WTC11 (cell line): ENCODE measurements at regions not wholly inside any gene's neighbourhood (a gene's known extent, or its start where the extent isn't known, plus 50 kb on each side); places are given as distances from the start of the nearest gene placed in this dataset.

Experiments used
- ATAC-seq: fragments of 200-7000 bp; cut with Tn5 transposase; 2 replicates; pipeline ENCODE4 v1.10.0; 2021; ENCODE audit warnings: mild to moderate bottlenecking, moderate library complexity
- CTCF ChIA-PET: fragments of 300-600 bp; sonication (Branson Sonifier 250); formaldehyde crosslinking; loops from one replicate; lab custom pipeline; 2021; ENCODE audit warnings: antibody characterized with exemption; lab: Charles Lee
- POLR2A ChIA-PET: fragments of 350-600 bp; sonication (Branson Sonifier 250); formaldehyde crosslinking; loops from one replicate; lab custom pipeline; 2021; ENCODE audit warnings: antibody characterized with exemption; lab: Charles Lee
- DNase-seq: peaks from one replicate; pipeline ENCODE4 v3.0.0; 2021; ENCODE audit warnings: low spot score
- H3K27ac Mint-ChIP-seq: 2 replicates; pipeline ENCODE4 v1.8.0; 2021; ENCODE audit warnings: mixed read lengths
- H3K27me3 Mint-ChIP-seq: 2 replicates; pipeline ENCODE4 v1.8.0; 2021; ENCODE audit warnings: low read depth, mild to moderate bottlenecking, moderate library complexity, mixed read lengths
- H3K36me3 Mint-ChIP-seq: 2 replicates; pipeline ENCODE4 v1.8.0; 2021; ENCODE audit warnings: mixed read lengths
- H3K4me1 Mint-ChIP-seq: 2 replicates; pipeline ENCODE4 v1.8.0; 2022; ENCODE audit warnings: mixed read lengths
- H3K4me3 Mint-ChIP-seq: 2 replicates; pipeline ENCODE4 v1.8.0; 2021; ENCODE audit warnings: mild to moderate bottlenecking, moderate library complexity, mixed read lengths
- H3K9me3 Mint-ChIP-seq: 2 replicates; pipeline ENCODE4 v1.8.0; 2021; ENCODE audit warnings: mixed read lengths
- FOXK1 ChIP-seq: sonication (generic); formaldehyde crosslinking; IDR thresholded peaks from 2 replicates; pipeline ENCODE4 v1.8.0; 2022; ENCODE audit warnings: mild to moderate bottlenecking, moderate library complexity, missing genetic modification reagents
- GABPB1 ChIP-seq: sonication (generic); formaldehyde crosslinking; IDR thresholded peaks from 2 replicates; pipeline ENCODE4 v1.8.1; 2023; ENCODE audit warnings: mild to moderate bottlenecking, missing genetic modification reagents
- HMGA2 ChIP-seq: fragments of 250-450 bp; sonication (Bioruptor Pico); IDR thresholded peaks from 2 replicates; pipeline ENCODE4 v1.4.0; 2021; ENCODE audit warnings: mild to moderate bottlenecking, moderate library complexity
- IRF2 ChIP-seq: sonication (generic); formaldehyde crosslinking; IDR thresholded peaks from 2 replicates; pipeline ENCODE4 v1.8.0; 2022; ENCODE audit warnings: low read depth, missing genetic modification reagents, borderline replicate concordance
- KAT7 ChIP-seq: sonication (generic); formaldehyde crosslinking; IDR thresholded peaks from 2 replicates; pipeline ENCODE4 v1.8.1; 2023; ENCODE audit warnings: missing genetic modification reagents, mild to moderate bottlenecking, borderline replicate concordance
- MYBL2 ChIP-seq: sonication (generic); formaldehyde crosslinking; IDR thresholded peaks from 2 replicates; pipeline ENCODE4 v1.8.1; 2023; ENCODE audit warnings: mild to moderate bottlenecking, moderate library complexity, missing genetic modification reagents
- NFE2L1 ChIP-seq: sonication (generic); formaldehyde crosslinking; IDR thresholded peaks from 2 replicates; pipeline ENCODE4 v1.8.1; 2023; ENCODE audit warnings: missing genetic modification reagents
- NR2C2 ChIP-seq: sonication (generic); formaldehyde crosslinking; IDR thresholded peaks from 2 replicates; pipeline ENCODE4 v1.8.0; 2022; ENCODE audit warnings: mild to moderate bottlenecking, missing genetic modification reagents
- SP1 ChIP-seq: sonication (generic); formaldehyde crosslinking; conservative IDR thresholded peaks from 2 replicates; pipeline ENCODE4 v1.8.1; 2022; ENCODE audit warnings: missing genetic modification reagents
- TEAD1 ChIP-seq: sonication (generic); formaldehyde crosslinking; IDR thresholded peaks from 2 replicates; pipeline ENCODE4 v1.8.0; 2022; ENCODE audit warnings: mild to moderate bottlenecking, missing genetic modification reagents
- ZNF263 ChIP-seq: sonication (generic); formaldehyde crosslinking; IDR thresholded peaks from 2 replicates; pipeline ENCODE4 v1.8.1; 2022; ENCODE audit warnings: low read depth, mild to moderate bottlenecking, moderate library complexity, missing genetic modification reagents
- ZNF317 ChIP-seq: sonication (generic); formaldehyde crosslinking; IDR thresholded peaks from 2 replicates; pipeline ENCODE4 v1.8.1; 2023; ENCODE audit warnings: low read depth, mild to moderate bottlenecking, moderate library complexity, missing genetic modification reagents, borderline replicate concordance
- TF ChIP-seq, protein P1 (sequence below): sonication (generic); formaldehyde crosslinking; IDR thresholded peaks from 2 replicates; pipeline ENCODE4 v1.8.1; 2023; ENCODE audit warnings: mild to moderate bottlenecking, missing genetic modification reagents, moderate library complexity
- TF ChIP-seq, protein P2 (sequence below): sonication (generic); formaldehyde crosslinking; IDR thresholded peaks from 2 replicates; pipeline ENCODE4 v1.8.1; 2023; ENCODE audit warnings: mild to moderate bottlenecking, moderate library complexity, missing genetic modification reagents
- TF ChIP-seq, protein P3 (sequence below): sonication (generic); formaldehyde crosslinking; IDR thresholded peaks from 2 replicates; pipeline ENCODE4 v1.8.1; 2022; ENCODE audit warnings: mild to moderate bottlenecking, missing genetic modification reagents, moderate library complexity, borderline replicate concordance
- TF ChIP-seq, protein P4 (sequence below): sonication (generic); formaldehyde crosslinking; IDR thresholded peaks from 2 replicates; pipeline ENCODE4 v1.8.1; 2022; ENCODE audit warnings: low read depth, missing genetic modification reagents, borderline replicate concordance
- TF ChIP-seq, protein P5 (sequence below): sonication (generic); formaldehyde crosslinking; IDR thresholded peaks from 2 replicates; pipeline ENCODE4 v1.8.1; 2022; ENCODE audit warnings: low read depth, mild to moderate bottlenecking, moderate library complexity, missing genetic modification reagents, borderline replicate concordance
- TF ChIP-seq, protein P6 (sequence below): fragments of 250-450 bp; sonication (Bioruptor Pico); conservative IDR thresholded peaks from 2 replicates; pipeline ENCODE4 v1.9.0; 2021; ENCODE audit warnings: mild to moderate bottlenecking

DNA sequence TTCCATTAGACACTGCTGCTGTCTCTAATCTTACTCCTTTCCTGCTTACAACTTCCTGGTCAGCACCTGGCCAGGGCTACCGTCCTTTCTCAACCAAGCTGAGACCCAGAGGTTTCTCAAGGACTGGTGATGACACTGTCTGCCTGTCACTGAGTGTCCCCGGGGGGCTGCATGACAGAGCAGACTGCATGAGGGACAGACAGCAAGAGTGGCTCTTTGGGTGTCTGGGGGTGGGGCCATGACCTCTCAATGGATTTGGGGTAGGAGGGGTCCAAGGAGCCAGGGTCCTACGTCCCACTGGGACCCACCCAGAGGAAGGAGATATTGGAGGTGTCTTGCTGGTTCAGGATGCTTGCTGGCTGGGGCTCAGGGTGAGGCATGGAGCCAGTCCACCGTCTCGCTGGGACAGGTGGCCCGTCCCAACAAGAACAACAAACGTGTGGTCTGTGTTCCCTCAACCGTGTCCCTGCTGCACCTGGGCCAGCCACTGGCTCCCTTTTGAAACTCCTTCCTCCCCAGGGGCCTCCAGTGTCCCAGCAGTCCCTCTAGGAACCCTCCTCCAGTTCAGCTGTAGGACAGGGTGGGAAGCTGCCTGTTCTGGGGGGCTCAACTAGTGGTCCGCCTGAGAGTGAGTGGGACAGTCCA, 344.6 kb upstream of the AJAP1 start:
- ATAC-seq (no peak), DNase-seq (no peak)
- peaks cover 81% of the 10 kb centered on the region for H3K36me3 Mint-ChIP-seq
- CTCF ChIA-PET = no interaction called here
- no peak overlapping the region for H3K27ac Mint-ChIP-seq
- POLR2A ChIA-PET = no interaction called here
- peaks cover 9% of the 10 kb centered on the region for H3K27me3 Mint-ChIP-seq
- no peaks in the 10 kb centered on the region for H3K4me1 Mint-ChIP-seq
- TF ChIP-seq TEAD1 = no peak
- TF ChIP-seq, protein P1, sequence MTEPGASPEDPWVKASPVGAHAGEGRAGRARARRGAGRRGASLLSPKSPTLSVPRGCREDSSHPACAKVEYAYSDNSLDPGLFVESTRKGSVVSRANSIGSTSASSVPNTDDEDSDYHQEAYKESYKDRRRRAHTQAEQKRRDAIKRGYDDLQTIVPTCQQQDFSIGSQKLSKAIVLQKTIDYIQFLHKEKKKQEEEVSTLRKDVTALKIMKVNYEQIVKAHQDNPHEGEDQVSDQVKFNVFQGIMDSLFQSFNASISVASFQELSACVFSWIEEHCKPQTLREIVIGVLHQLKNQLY = no peak
- TF ChIP-seq IRF2 (CRISPR knock-in tag) = no peak
- TF ChIP-seq, protein P2, sequence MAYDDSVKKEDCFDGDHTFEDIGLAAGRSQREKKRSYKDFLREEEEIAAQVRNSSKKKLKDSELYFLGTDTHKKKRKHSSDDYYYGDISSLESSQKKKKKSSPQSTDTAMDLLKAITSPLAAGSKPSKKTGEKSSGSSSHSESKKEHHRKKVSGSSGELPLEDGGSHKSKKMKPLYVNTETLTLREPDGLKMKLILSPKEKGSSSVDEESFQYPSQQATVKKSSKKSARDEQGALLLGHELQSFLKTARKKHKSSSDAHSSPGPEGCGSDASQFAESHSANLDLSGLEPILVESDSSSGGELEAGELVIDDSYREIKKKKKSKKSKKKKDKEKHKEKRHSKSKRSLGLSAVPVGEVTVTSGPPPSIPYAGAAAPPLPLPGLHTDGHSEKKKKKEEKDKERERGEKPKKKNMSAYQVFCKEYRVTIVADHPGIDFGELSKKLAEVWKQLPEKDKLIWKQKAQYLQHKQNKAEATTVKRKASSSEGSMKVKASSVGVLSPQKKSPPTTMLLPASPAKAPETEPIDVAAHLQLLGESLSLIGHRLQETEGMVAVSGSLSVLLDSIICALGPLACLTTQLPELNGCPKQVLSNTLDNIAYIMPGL (CRISPR knock-in tag) = no peak
- TF ChIP-seq NFE2L1 = no peak
- no peak overlapping the region for H3K4me3 Mint-ChIP-seq
- H3K9me3 Mint-ChIP-seq = peaks cover 74% of the 10 kb centered on the region

DNA sequence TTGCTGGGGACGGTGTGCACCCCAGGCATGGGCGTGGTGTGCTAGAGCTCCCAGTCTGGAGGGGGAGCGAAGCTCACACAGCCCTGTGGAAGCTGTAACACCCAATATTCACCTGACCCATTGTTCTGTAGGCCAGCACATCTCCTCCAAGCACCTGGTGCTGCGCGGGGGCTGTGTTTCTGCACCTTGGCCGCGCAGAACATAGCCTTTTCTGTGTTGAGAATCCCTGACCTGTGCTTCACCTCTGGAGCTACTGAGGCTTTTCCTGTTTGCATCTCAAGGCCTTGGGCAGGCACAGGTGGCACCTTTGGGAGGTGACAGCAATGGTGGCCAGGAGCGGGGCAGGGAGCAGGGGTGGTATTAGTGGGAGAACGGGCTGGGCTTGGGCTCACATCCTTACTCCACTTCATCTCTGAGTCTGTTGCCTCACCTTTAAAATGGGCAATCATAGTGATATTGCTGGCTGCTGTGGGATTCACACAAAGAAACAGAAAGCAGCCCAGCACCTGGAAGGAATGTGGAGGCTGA, 343.9 kb upstream of the AJAP1 start:
- Mint-ChIP-seq H3K4me1 (no peaks in the 10 kb centered on the region), H3K27me3 (peaks cover 12% of the 10 kb centered on the region), H3K4me3 (no peak overlapping the region), H3K9me3 (peaks cover 76% of the 10 kb centered on the region), H3K36me3 (peaks cover 83% of the 10 kb centered on the region), H3K27ac (no peak overlapping the region)
- ChIA-PET CTCF (no interaction called here), POLR2A (no interaction called here)
- TF ChIP-seq, protein P3, sequence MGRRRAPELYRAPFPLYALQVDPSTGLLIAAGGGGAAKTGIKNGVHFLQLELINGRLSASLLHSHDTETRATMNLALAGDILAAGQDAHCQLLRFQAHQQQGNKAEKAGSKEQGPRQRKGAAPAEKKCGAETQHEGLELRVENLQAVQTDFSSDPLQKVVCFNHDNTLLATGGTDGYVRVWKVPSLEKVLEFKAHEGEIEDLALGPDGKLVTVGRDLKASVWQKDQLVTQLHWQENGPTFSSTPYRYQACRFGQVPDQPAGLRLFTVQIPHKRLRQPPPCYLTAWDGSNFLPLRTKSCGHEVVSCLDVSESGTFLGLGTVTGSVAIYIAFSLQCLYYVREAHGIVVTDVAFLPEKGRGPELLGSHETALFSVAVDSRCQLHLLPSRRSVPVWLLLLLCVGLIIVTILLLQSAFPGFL (CRISPR knock-in tag) = no peak
- no peak for TF ChIP-seq GABPB1 (CRISPR knock-in tag)
- TF ChIP-seq ZNF317 (CRISPR knock-in tag) = no peak
- ATAC-seq (no peak), DNase-seq (no peak)

DNA sequence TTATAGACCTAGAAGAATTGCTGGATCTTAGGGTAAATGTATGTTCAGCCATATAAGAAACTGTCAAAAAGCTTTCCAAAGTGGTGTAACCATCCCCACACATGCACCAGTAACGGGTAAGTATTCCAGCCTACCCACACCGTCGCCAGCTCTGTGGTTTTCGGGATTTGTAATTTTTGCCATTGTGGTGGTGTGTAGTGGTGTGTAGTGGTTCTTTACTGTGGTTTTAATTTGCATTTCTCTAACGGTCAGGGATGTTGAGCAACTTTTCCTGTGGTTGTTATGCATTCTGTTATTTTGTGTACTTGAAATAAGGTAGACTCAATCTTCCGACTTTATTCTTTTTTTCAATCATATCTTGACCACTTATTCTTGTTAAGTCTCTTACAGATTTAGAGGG, 342.4 kb upstream of the AJAP1 start:
- no peak overlapping the region for H3K27ac Mint-ChIP-seq
- peaks cover 14% of the 10 kb centered on the region for H3K27me3 Mint-ChIP-seq
- no peaks in the 10 kb centered on the region for H3K4me1 Mint-ChIP-seq
- ChIA-PET POLR2A (no interaction called here), CTCF (no interaction called here)
- DNase-seq (no peak), ATAC-seq (no peak)
- H3K36me3 Mint-ChIP-seq = peaks cover 83% of the 10 kb centered on the region
- H3K4me3 Mint-ChIP-seq = no peak overlapping the region
- peaks cover 76% of the 10 kb centered on the region for H3K9me3 Mint-ChIP-seq
- TF ChIP-seq, protein P4, sequence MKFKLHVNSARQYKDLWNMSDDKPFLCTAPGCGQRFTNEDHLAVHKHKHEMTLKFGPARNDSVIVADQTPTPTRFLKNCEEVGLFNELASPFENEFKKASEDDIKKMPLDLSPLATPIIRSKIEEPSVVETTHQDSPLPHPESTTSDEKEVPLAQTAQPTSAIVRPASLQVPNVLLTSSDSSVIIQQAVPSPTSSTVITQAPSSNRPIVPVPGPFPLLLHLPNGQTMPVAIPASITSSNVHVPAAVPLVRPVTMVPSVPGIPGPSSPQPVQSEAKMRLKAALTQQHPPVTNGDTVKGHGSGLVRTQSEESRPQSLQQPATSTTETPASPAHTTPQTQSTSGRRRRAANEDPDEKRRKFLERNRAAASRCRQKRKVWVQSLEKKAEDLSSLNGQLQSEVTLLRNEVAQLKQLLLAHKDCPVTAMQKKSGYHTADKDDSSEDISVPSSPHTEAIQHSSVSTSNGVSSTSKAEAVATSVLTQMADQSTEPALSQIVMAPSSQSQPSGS (CRISPR knock-in tag) = no peak
- TF ChIP-seq NR2C2 (no peak), GABPB1 (CRISPR knock-in tag) (no peak), TEAD1 (no peak), HMGA2 (CRISPR knock-in tag) (no peak), KAT7 (CRISPR knock-in tag) (no peak), MYBL2 (CRISPR knock-in tag) (no peak), FOXK1 (CRISPR knock-in tag) (no peak), ZNF263 (CRISPR knock-in tag) (no peak), SP1 (CRISPR knock-in tag) (no peak)
- TF ChIP-seq, protein P5, sequence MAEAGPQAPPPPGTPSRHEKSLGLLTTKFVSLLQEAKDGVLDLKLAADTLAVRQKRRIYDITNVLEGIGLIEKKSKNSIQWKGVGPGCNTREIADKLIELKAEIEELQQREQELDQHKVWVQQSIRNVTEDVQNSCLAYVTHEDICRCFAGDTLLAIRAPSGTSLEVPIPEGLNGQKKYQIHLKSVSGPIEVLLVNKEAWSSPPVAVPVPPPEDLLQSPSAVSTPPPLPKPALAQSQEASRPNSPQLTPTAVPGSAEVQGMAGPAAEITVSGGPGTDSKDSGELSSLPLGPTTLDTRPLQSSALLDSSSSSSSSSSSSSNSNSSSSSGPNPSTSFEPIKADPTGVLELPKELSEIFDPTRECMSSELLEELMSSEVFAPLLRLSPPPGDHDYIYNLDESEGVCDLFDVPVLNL = no peak
- TF ChIP-seq, protein P6, sequence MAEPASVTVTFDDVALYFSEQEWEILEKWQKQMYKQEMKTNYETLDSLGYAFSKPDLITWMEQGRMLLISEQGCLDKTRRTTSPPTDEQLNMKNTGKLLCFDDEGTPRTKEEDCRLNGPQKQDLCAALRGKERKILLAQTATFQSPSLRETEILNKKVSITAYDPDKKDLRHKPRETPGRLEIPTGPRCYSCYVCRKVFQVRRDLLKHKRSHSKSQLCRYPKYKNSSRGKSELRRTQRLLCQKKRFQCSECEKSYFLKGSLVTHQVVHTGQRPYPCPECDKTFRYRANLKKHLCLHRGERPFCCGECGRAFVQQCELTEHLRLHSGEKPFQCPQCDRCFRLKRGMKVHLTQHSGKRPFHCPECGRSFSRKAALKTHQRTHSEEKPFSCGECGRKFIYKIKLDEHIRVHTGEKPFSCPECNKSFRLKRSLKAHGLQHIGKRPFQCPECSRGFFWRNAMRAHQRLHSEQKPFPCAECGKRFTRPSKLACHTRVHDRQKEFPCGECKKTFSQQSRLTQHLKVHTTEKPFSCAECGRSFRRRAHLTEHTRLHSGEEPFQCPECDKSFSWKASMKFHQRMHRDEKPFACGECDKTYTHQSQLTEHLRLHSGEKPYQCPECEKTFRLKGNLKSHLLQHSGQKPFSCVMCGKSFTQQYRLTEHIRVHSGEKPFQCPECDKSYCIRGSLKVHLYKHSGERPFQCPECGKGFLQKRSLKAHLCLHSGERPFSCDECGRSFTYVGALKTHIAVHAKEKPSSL (CRISPR knock-in tag) = no peak
- TF ChIP-seq, protein P3 (CRISPR knock-in tag) = no peak
